ENCODE measurements at regions not wholly inside any gene's neighbourhood (a gene's known extent, or its start where the extent isn't known, plus 50 kb on each side); places are given as distances from the start of the nearest gene placed in this dataset.

- TF ChIP-seq, protein P1, sequence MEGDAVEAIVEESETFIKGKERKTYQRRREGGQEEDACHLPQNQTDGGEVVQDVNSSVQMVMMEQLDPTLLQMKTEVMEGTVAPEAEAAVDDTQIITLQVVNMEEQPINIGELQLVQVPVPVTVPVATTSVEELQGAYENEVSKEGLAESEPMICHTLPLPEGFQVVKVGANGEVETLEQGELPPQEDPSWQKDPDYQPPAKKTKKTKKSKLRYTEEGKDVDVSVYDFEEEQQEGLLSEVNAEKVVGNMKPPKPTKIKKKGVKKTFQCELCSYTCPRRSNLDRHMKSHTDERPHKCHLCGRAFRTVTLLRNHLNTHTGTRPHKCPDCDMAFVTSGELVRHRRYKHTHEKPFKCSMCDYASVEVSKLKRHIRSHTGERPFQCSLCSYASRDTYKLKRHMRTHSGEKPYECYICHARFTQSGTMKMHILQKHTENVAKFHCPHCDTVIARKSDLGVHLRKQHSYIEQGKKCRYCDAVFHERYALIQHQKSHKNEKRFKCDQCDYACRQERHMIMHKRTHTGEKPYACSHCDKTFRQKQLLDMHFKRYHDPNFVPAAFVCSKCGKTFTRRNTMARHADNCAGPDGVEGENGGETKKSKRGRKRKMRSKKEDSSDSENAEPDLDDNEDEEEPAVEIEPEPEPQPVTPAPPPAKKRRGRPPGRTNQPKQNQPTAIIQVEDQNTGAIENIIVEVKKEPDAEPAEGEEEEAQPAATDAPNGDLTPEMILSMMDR (IDR thresholded peaks at IDR 0.05; ENCODE audit: low read depth, low read length, missing input control): no peak
- TF ChIP-seq REST (IDR thresholded peaks at IDR 0.05) (no peak), JUND (IDR thresholded peaks at IDR 0.05) (no peak), RAD21 (IDR thresholded peaks at IDR 0.05) (no peak), TAF1 (conservative IDR thresholded peaks at IDR 0.05) (no peak), SP1 (IDR thresholded peaks at IDR 0.05) (no peak), FOXA1 (IDR thresholded peaks at IDR 0.05) (no peak), GABPA (IDR thresholded peaks at IDR 0.05 in 1 of 2, conservative IDR thresholded peaks at IDR 0.05 in 1 of 2) (no peak), YY1 (IDR thresholded peaks at IDR 0.05) (no peak), EGR1 (IDR thresholded peaks at IDR 0.05; ENCODE audit: low read depth in 2 of 2) (no peak), ATF3 (IDR thresholded peaks at IDR 0.05) (no peak), ZBTB33 (IDR thresholded peaks at IDR 0.05) (no peak)
- TF ChIP-seq, protein P2, sequence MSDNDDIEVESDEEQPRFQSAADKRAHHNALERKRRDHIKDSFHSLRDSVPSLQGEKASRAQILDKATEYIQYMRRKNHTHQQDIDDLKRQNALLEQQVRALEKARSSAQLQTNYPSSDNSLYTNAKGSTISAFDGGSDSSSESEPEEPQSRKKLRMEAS (IDR thresholded peaks at IDR 0.05): no peak
Observed at GRCh38 chr5:167696558-167697314, 594.7 kb upstream of the WWC1 start.

Measured in liver (tissue), 3 donors.